Mucosa of descending colon (tissue), 3 donors: ENCODE measurements at regions not wholly inside any gene's neighbourhood (a gene's known extent, or its start where the extent isn't known, plus 50 kb on each side); places are given as distances from the start of the nearest gene placed in this dataset.
"Not testable (repeated sequence)": the region's sequence is repeated elsewhere in the genome, so short reads cannot be mapped to it uniquely, and the experiment has no call there.

Source experiments
- ATAC-seq: fragments of 200-7000 bp; cut with Tn5 transposase; one replicate; pipeline ENCODE4 v1.9.1; 2020; ENCODE audit warnings: mild to moderate bottlenecking, moderate library complexity
- DNase-seq, 3 donors: peaks; one replicate each; pipeline ENCODE4 v3.0.0-alpha.2; 2020
- H3K36me3 ChIP-seq: fragments of 200-600 bp; one replicate; pipeline ENCODE4 v1.8.0; 2021; ENCODE audit warnings: low read depth, mild to moderate bottlenecking
- H3K4me1 ChIP-seq: fragments of 200-600 bp; one replicate; pipeline ENCODE4 v1.8.0; 2021; ENCODE audit warnings: low read depth, mild to moderate bottlenecking
- H3K4me3 ChIP-seq: fragments of 200-600 bp; one replicate; pipeline ENCODE4 v1.8.0; 2021; ENCODE audit warnings: mild to moderate bottlenecking
- H3K9me3 ChIP-seq: fragments of 200-600 bp; one replicate; pipeline ENCODE4 v1.8.0; 2021; ENCODE audit warnings: mild to moderate bottlenecking
- intact Hi-C, 2 donors: fragments of 100-400 bp; cut with DNase I in 1 of 2; cut with micrococcal nuclease in 1 of 2; formaldehyde crosslinking; loops; one replicate each; pipeline versions ENCODE4 v1.11.0 to v1.11.1; 2022; cut with DNase I, micrococcal nuclease
- TF ChIP-seq, protein P1 (sequence below): fragments of 200-600 bp; IDR thresholded peaks from one replicate; pipeline ENCODE4 v1.8.0; 2022; ENCODE audit warnings: antibody characterized with exemption, mild to moderate bottlenecking
- donor health status: DM: no; HTN: no; CAD: no; lungs with moderate emphysema.
- donor health status: DM: no; HTN: no; CAD: no.
- donor health status: DM: no; HTN: yes; CAD: no.

DNA sequence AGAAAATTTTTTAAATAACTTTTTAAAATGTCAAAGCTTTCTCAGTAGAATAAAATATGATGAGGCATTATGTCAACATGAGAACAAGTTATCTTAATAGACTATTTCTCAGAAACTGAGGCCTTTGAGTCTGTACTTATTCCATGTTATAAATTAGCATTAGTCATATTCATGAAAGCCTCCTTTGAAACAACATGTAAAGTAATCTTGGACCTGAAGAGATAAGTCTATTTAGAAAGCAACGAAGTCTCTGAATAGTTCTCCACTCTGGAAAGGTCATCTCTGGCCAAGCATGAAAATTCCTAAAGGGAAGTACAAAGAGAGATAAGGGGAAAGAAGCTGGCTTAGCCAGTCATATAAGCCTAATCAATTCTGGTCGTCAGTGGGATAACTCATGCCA lies 150.8 kb downstream of the CYB561 start:
- no peak for DNase-seq
- intact Hi-C loops, result no loop called here
- no peak for ATAC-seq

DNA sequence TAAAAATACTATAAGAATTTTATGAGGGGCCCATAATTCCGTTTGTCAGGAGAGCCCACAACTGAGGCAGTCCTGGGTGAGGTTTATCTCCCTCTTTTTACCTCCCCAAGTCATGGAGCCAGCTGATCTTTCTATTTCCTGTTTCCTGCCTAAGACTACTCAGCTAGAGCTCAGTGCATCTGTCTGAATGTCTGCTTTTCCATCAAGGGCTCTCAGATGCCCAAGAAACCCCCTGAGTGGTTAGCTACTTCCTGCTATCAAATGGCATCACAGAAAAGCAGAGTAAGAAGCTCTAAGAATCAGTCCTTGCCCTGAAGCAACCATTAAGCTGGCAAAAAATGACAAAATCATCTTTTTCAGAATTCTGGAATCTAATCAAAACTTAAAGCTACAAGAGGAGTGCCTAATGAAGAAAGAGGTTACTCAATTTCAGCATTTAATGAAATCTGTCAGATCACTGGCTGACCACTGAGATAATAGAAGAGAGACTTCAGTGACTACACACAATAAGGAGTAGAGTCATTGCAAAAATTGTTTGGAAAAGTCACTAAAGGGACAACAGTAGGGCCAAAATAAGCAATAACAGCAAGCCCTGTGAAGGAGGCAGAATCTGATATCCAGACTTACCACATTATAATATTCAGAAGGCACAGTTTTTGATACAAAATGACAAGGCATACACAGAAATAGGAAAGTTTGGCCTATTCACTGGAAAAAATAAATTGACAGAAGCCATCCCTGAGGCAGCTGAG lies 150.1 kb downstream of the CYB561 start:
- H3K36me3 ChIP-seq, result no peaks in the 10 kb centered on the region
- no peaks in the 10 kb centered on the region for H3K4me1 ChIP-seq
- peaks cover 11% of the 10 kb centered on the region for H3K9me3 ChIP-seq
- ATAC-seq (no peak), DNase-seq (no peak)
- intact Hi-C loops, result no loop called here
- TF ChIP-seq, protein P1, sequence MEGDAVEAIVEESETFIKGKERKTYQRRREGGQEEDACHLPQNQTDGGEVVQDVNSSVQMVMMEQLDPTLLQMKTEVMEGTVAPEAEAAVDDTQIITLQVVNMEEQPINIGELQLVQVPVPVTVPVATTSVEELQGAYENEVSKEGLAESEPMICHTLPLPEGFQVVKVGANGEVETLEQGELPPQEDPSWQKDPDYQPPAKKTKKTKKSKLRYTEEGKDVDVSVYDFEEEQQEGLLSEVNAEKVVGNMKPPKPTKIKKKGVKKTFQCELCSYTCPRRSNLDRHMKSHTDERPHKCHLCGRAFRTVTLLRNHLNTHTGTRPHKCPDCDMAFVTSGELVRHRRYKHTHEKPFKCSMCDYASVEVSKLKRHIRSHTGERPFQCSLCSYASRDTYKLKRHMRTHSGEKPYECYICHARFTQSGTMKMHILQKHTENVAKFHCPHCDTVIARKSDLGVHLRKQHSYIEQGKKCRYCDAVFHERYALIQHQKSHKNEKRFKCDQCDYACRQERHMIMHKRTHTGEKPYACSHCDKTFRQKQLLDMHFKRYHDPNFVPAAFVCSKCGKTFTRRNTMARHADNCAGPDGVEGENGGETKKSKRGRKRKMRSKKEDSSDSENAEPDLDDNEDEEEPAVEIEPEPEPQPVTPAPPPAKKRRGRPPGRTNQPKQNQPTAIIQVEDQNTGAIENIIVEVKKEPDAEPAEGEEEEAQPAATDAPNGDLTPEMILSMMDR, result no peak
- no peak overlapping the region for H3K4me3 ChIP-seq

More for the DNA sequence above, 150.8 kb downstream of the CYB561 start:
- Histone ChIP-seq H3K36me3 (no peaks in the 10 kb centered on the region), H3K4me3 (no peak overlapping the region), H3K9me3 (peaks cover 11% of the 10 kb centered on the region), H3K4me1 (no peaks in the 10 kb centered on the region)
- TF ChIP-seq, protein P1, result no peak

DNA sequence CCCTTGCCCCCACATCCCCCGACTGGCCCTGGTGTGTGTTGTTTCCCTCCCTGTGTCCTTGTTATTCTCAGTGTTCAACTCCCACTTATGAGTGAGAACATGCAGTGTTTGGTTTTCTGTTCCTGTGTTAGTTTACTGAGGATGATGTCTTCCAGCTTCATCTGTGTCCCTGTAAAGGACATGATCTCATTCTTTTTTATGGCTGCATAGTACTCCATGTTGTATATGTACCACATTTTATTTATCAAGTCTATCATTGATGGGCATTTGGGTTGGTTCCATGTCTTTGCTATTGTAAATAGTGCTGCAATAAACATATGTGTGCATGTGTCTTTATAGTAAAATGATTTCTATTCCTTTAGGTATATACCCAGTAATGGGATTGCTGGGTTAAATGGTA lies 147.2 kb downstream of the CYB561 start:
- ATAC-seq, H3K4me3 ChIP-seq, DNase-seq, H3K4me1 ChIP-seq, H3K36me3 ChIP-seq, intact Hi-C loops: not testable (repeated sequence)
- H3K9me3 ChIP-seq, result peaks cover 11% of the 10 kb centered on the region

DNA sequence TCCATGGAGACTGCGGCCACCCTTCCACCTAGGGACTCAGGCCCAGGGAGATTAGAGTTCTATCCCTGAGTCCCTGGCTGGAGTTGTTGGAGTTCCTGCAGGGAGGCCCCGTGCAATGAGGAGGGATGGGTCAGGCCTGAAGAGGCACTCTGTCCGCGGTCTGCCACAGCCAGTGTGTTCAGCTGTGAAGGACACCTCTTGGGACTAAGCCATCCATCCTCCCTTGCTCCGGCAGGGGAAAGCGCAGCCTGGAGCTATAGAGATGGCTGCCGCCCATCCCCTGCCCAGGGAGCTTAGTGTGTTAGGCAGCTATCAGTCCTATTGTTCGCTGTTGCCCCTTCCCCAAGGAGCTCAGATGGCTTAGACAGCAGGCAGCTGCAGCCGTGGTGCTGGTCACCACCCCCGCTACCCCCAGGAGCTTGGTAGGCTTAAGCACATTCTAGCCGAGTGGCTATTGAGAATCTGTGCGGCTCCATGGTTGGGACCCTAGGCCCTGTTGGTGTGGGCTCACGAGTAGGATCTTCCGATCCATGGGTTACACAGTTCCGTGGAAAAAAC lies 141.3 kb downstream of the CYB561 start:
- H3K36me3 ChIP-seq, result no peaks in the 10 kb centered on the region
- no peaks in the 10 kb centered on the region for H3K9me3 ChIP-seq
- TF ChIP-seq, protein P1, result no peak
- H3K4me1 ChIP-seq, result no peaks in the 10 kb centered on the region
- intact Hi-C loops, result no loop called here
- no peak overlapping the region for H3K4me3 ChIP-seq
- ATAC-seq (no peak), DNase-seq (no peak)

DNA sequence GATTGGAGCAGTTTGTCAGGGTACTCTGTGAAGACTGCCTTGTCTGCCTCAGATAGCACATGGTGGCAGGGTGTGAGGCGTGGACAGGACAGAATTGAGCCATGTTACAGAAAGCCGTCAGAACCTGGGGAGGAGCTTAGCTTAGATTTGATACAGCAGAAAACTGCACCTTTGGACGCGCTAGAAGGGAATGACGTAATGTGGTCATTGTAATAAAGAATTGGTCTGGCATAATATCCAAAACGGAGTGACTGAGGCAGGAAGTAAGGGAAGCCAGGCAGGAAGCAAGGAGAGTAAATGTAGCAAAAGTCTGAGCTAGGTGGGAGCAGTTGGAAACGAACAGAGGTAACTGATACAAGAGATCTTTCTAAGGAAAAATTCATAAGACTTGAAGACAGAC lies 140.2 kb downstream of the CYB561 start:
- Histone ChIP-seq H3K4me3 (no peak overlapping the region), H3K9me3 (no peaks in the 10 kb centered on the region), H3K4me1 (no peaks in the 10 kb centered on the region), H3K36me3 (no peaks in the 10 kb centered on the region)
- DNase-seq (no peak), ATAC-seq (no peak)
- intact Hi-C loops, result no loop called here
- TF ChIP-seq, protein P1, result no peak

DNA sequence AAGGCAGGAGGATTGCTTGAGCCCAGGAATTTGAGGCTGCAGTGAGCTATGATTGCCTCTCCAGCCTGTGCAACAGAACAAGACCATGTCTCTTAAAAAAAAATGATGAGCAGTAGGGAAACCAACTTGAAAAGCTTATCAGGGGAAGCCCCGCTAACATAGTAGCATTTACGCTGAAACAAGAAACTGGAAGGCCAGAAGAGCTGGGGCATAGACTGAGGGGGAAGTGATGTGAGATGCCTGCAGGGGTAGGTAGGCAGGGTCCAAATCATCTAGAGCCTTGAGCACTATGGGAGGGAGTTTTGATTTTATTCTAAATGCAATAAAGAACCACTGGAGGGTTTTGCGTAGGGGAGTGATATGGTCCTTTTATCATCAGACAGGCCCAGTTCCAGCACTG lies 139.3 kb downstream of the CYB561 start:
- Histone ChIP-seq H3K36me3 (no peaks in the 10 kb centered on the region), H3K4me3 (no peak overlapping the region), H3K4me1 (no peaks in the 10 kb centered on the region), H3K9me3 (no peaks in the 10 kb centered on the region)
- TF ChIP-seq, protein P1, result no peak
- DNase-seq (no peak), ATAC-seq (no peak)
- intact Hi-C loops, result no loop called here
